ENCODE measurements at regions not wholly inside any gene's neighbourhood (a gene's known extent, or its start where the extent isn't known, plus 50 kb on each side); places are given as distances from the start of the nearest gene placed in this dataset.
"Not testable (repeated sequence)": the region's sequence is repeated elsewhere in the genome, so short reads cannot be mapped to it uniquely, and the experiment has no call there.

- DNase-seq: no peak
These were observed 213.5 kb downstream of the CDH26 start for GRCh38 chr20:60171738-60172137.

GRCh38 chr20:60172346-60172984 is 214.2 kb downstream of the CDH26 start:
- no peak for DNase-seq

GRCh38 chr20:60177080-60177479 is 218.9 kb downstream of the CDH26 start:
- no peak for DNase-seq

GRCh38 chr20:60180986-60181385 is 222.8 kb downstream of the CDH26 start:
- no peak for DNase-seq

GRCh38 chr20:60186412-60186811 is 228.2 kb downstream of the CDH26 start:
- DNase-seq: no peak

GRCh38 chr20:60187683-60188082 is 229.5 kb downstream of the CDH26 start:
- DNase-seq: no peak

GRCh38 chr20:60191014-60191413 is 232.8 kb downstream of the CDH26 start:
- no peak for DNase-seq

- no peak for DNase-seq
These were observed 234.1 kb downstream of the CDH26 start for GRCh38 chr20:60192326-60192725.

- not testable (repeated sequence) for DNase-seq
These were observed 240.9 kb downstream of the CDH26 start for GRCh38 chr20:60199132-60199531.

- DNase-seq: no peak
These were observed 241.6 kb downstream of the CDH26 start for GRCh38 chr20:60199866-60200265.

GRCh38 chr20:60200305-60200918 is 242.2 kb downstream of the CDH26 start:
- no peak for DNase-seq

GRCh38 chr20:60201198-60201835 is 243.1 kb downstream of the CDH26 start:
- no peak for DNase-seq

GRCh38 chr20:60202046-60202445 is 243.8 kb downstream of the CDH26 start:
- DNase-seq: no peak

GRCh38 chr20:60203451-60203850 is 245.2 kb downstream of the CDH26 start:
- DNase-seq: no peak

GRCh38 chr20:60204601-60205000 is 246.4 kb downstream of the CDH26 start:
- no peak for DNase-seq

- peak; percentile 63 for DNase-seq
These were observed 248.0 kb downstream of the CDH26 start for GRCh38 chr20:60206259-60206658.

- no peak for DNase-seq
These were observed 250.8 kb downstream of the CDH26 start for GRCh38 chr20:60209048-60209447.

- peak; percentile 50 for DNase-seq
These were observed 252.8 kb downstream of the CDH26 start for GRCh38 chr20:60210779-60211617.

- DNase-seq: no peak
These were observed 253.6 kb downstream of the CDH26 start for GRCh38 chr20:60211618-60212463.

GRCh38 chr20:60212695-60213094 is 254.5 kb downstream of the CDH26 start:
- DNase-seq: no peak

GRCh38 chr20:60213126-60213893 is 255.1 kb downstream of the CDH26 start:
- no peak for DNase-seq

All from MV-4-11 (cell line).